ENCODE measurements at regions not wholly inside any gene's neighbourhood (a gene's known extent, or its start where the extent isn't known, plus 50 kb on each side); places are given as distances from the start of the nearest gene placed in this dataset.

DNA sequence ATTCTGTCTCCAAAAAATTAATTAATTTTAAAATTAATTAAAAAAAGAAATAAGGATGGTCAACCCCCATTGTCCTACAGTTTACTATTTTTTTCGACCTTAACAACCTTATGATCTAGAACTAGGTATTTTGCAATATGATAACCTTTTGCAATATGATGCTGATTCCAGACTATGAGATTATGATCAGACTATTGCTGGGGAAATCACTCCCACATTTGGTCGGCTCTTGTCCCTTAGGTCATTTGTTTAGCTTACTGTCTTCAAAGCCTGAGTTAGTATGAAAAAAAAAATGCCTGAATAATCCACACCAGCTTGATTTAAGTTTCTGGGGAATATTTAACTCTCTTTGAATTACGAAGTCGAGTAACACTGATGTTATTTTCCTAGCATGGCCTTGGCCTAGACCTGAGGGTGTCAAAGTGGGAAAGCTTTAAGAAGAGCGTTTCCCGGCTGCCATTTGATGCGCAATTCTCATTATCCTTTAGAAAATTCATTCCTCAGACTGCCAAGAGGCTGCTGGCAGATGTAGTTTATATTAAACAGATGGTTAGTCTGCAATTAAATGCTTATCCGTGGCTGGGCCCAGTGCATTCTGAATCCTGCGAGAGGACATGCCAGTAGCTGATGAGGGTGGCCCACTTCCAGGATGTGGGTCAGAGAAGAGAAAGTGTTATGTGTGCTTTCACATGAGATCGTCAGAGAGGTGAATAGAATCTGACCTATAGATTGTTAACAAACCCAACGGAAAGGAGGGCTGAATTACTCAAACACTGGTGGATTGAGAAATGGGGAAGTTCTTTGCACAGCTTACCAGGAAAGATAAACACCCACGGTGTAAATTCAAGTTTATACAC lies 496.0 kb upstream of the THBS1 start (continued):
- no peak for TF ChIP-seq CHD4 (IDR thresholded peaks at IDR 0.05; ENCODE audit: borderline replicate concordance)
- TF ChIP-seq FOSL2 (IDR thresholded peaks at IDR 0.05): peak; percentile 28; the same call in 1 of the 2 replicates
- TF ChIP-seq FOSL2 (CRISPR knock-in tag; IDR thresholded peaks at IDR 0.05): peak; percentile 50; the same call in 1 of the 2 replicates
- peak; percentile 52 to 70; a peak in 2 of 4 replicates for TF ChIP-seq CEBPB (IDR thresholded peaks at IDR 0.05)
- no peak for TF ChIP-seq BHLHE40 (IDR thresholded peaks at IDR 0.05; ENCODE audit: low read depth, low read length)
- no peak for TF ChIP-seq EHMT2 (IDR thresholded peaks at IDR 0.05; ENCODE audit: low read depth)
- TF ChIP-seq CHD2 (IDR thresholded peaks at IDR 0.05; ENCODE audit: low read length, partially characterized antibody): no peak
- peak; percentile 33 to 36; a peak in 2 of 5 replicates for TF ChIP-seq EP300 (IDR thresholded peaks at IDR 0.05)
- TF ChIP-seq GATA3 (IDR thresholded peaks at IDR 0.05; ENCODE audit: borderline replicate concordance): no peak

DNA sequence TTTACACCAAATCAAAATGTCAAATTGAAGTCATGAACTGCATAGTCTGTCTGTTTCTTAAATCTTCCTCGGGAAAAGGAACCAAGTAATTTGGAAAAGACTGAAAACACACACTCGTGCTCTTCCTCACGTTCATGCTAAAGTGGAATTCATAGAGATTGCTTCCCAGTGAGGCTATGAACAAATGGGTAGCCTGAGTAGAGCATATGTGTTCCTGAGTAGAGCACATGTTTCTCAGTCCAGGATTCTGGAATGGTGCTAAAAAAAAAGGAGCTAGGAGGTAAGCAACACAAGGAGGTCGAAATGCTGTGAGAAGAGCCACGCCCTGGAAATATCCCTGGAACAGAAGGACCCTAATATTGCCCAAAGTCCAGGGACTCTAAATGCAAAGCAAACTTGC lies 494.2 kb upstream of the THBS1 start:
- POLR2A ChIA-PET: no interaction called here
- 72% methylated on average over 5 of the region's 5 CpGs for WGBS (ENCODE audit: missing lambda C conversion rate)
- TF ChIP-seq CHD2 (IDR thresholded peaks at IDR 0.05; ENCODE audit: low read length, partially characterized antibody) (no peak), RCOR1 (IDR thresholded peaks at IDR 0.05; ENCODE audit: low read depth, low read length) (no peak), HOXB13 (CRISPR knock-in tag; IDR thresholded peaks at IDR 0.05; ENCODE audit: low read depth) (no peak), JUN (IDR thresholded peaks at IDR 0.05) (no peak), HOXA7 (CRISPR knock-in tag; IDR thresholded peaks at IDR 0.05) (no peak), EP300 (IDR thresholded peaks at IDR 0.05) (no peak), HDAC2 (IDR thresholded peaks at IDR 0.05) (no peak), NR3C1 (IDR thresholded peaks at IDR 0.05) (no peak), CHD4 (IDR thresholded peaks at IDR 0.05; ENCODE audit: borderline replicate concordance) (no peak), RFX5 (IDR thresholded peaks at IDR 0.05) (no peak), MYC (IDR thresholded peaks at IDR 0.05; ENCODE audit: borderline replicate concordance, low read length) (no peak), HOXB5 (CRISPR knock-in tag; IDR thresholded peaks at IDR 0.05) (no peak), ZNF302 (CRISPR knock-in tag; IDR thresholded peaks at IDR 0.05) (no peak)
- TF ChIP-seq, protein P1, sequence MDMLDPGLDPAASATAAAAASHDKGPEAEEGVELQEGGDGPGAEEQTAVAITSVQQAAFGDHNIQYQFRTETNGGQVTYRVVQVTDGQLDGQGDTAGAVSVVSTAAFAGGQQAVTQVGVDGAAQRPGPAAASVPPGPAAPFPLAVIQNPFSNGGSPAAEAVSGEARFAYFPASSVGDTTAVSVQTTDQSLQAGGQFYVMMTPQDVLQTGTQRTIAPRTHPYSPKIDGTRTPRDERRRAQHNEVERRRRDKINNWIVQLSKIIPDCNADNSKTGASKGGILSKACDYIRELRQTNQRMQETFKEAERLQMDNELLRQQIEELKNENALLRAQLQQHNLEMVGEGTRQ (IDR thresholded peaks at IDR 0.05): no peak
- TF ChIP-seq, protein P2, sequence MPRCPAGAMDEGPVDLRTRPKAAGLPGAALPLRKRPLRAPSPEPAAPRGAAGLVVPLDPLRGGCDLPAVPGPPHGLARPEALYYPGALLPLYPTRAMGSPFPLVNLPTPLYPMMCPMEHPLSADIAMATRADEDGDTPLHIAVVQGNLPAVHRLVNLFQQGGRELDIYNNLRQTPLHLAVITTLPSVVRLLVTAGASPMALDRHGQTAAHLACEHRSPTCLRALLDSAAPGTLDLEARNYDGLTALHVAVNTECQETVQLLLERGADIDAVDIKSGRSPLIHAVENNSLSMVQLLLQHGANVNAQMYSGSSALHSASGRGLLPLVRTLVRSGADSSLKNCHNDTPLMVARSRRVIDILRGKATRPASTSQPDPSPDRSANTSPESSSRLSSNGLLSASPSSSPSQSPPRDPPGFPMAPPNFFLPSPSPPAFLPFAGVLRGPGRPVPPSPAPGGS (IDR thresholded peaks at IDR 0.05): no peak
- H3K4me1 ChIP-seq: peaks cover 16% of the 10 kb centered on the region
- peak overlapping the region in 1 of 2 experiments; percentile 75; a peak in 1 of 6 replicates for H3K27ac ChIP-seq
- ATAC-seq (no peak), FAIRE-seq (no peak), DNase-seq (ENCODE audit: low read depth in 1 of 2, low spot score in 1 of 2) (no peak)
- 0 out of 3 replicates have a peak, but pooled peaks cover 2% of the 10 kb centered on the region for H3K9me3 ChIP-seq
- CTCF ChIA-PET: interaction anchor here (1.0 to 2.0 kb wide), 3 partner anchors 353 to 671 kb away, joined by 3 to 9 read pairs (median 3); partner anchors contain the start of gene THBS1
- no peak overlapping the region for H3K4me2 ChIP-seq
- no peak overlapping the region for H3K4me3 ChIP-seq

DNA sequence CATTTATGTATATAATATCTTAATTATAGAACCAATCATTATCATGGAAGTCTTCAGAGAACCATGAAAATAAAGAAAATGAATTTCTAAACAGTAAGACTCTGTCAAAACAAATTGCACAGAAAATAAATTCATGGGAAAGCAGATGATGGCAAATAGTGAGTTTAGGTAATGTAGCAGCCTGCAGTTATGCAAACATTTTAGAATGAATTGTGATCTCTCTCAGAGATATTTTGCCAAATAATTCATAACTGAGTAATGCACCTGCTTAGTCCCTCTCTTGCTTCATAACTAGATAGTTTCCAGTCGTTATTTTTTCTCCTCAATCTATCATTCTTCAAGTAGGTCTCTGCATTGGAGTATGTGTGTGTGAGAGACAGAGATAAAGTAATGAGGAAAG lies 492.7 kb upstream of the THBS1 start:
- Histone ChIP-seq H3K4me1 (peaks cover 16% of the 10 kb centered on the region), H3K4me3 (no peak overlapping the region), H3K27ac (no peak overlapping the region), H3K4me2 (no peak overlapping the region), H3K9me3 (no peaks in the 10 kb centered on the region)
- ATAC-seq (no peak), DNase-seq (ENCODE audit: low read depth in 1 of 2, low spot score in 1 of 2) (no peak), FAIRE-seq (no peak)
- ChIA-PET POLR2A (no interaction called here), CTCF (no interaction called here)
- 19% methylated on average over 1 of the region's 1 CpG for WGBS (ENCODE audit: missing lambda C conversion rate)
- no peak for TF ChIP-seq FOSB (CRISPR knock-in tag; IDR thresholded peaks at IDR 0.05)
- TF ChIP-seq MAZ (IDR thresholded peaks at IDR 0.05; ENCODE audit: borderline replicate concordance, low read depth, low read length): no peak
- TF ChIP-seq, protein P3, sequence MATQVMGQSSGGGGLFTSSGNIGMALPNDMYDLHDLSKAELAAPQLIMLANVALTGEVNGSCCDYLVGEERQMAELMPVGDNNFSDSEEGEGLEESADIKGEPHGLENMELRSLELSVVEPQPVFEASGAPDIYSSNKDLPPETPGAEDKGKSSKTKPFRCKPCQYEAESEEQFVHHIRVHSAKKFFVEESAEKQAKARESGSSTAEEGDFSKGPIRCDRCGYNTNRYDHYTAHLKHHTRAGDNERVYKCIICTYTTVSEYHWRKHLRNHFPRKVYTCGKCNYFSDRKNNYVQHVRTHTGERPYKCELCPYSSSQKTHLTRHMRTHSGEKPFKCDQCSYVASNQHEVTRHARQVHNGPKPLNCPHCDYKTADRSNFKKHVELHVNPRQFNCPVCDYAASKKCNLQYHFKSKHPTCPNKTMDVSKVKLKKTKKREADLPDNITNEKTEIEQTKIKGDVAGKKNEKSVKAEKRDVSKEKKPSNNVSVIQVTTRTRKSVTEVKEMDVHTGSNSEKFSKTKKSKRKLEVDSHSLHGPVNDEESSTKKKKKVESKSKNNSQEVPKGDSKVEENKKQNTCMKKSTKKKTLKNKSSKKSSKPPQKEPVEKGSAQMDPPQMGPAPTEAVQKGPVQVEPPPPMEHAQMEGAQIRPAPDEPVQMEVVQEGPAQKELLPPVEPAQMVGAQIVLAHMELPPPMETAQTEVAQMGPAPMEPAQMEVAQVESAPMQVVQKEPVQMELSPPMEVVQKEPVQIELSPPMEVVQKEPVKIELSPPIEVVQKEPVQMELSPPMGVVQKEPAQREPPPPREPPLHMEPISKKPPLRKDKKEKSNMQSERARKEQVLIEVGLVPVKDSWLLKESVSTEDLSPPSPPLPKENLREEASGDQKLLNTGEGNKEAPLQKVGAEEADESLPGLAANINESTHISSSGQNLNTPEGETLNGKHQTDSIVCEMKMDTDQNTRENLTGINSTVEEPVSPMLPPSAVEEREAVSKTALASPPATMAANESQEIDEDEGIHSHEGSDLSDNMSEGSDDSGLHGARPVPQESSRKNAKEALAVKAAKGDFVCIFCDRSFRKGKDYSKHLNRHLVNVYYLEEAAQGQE (IDR thresholded peaks at IDR 0.05): no peak
- TF ChIP-seq JUN (IDR thresholded peaks at IDR 0.05): no peak
- no peak for TF ChIP-seq TP53 (CRISPR knock-in tag; IDR thresholded peaks at IDR 0.05)
- no peak for TF ChIP-seq RARB (CRISPR knock-in tag; IDR thresholded peaks at IDR 0.05)
- no peak for TF ChIP-seq EP300 (IDR thresholded peaks at IDR 0.05)
- TF ChIP-seq, protein P4, sequence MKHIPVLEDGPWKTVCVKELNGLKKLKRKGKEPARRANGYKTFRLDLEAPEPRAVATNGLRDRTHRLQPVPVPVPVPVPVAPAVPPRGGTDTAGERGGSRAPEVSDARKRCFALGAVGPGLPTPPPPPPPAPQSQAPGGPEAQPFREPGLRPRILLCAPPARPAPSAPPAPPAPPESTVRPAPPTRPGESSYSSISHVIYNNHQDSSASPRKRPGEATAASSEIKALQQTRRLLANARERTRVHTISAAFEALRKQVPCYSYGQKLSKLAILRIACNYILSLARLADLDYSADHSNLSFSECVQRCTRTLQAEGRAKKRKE (CRISPR knock-in tag; IDR thresholded peaks at IDR 0.05; ENCODE audit: low read depth): no peak
- no peak for TF ChIP-seq HOXB5 (CRISPR knock-in tag; IDR thresholded peaks at IDR 0.05)
- TF ChIP-seq CBX2 (IDR thresholded peaks at IDR 0.05; ENCODE audit: borderline replicate concordance, low read depth): no peak
- TF ChIP-seq, protein P5, sequence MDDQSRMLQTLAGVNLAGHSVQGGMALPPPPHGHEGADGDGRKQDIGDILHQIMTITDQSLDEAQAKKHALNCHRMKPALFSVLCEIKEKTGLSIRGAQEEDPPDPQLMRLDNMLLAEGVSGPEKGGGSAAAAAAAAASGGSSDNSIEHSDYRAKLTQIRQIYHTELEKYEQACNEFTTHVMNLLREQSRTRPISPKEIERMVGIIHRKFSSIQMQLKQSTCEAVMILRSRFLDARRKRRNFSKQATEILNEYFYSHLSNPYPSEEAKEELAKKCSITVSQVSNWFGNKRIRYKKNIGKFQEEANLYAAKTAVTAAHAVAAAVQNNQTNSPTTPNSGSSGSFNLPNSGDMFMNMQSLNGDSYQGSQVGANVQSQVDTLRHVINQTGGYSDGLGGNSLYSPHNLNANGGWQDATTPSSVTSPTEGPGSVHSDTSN (IDR thresholded peaks at IDR 0.05): no peak

Data from A549 (cell line).